Cardiac muscle cell (in vitro differentiated cells and primary cell): ENCODE measurements at regions not wholly inside any gene's neighbourhood (a gene's known extent, or its start where the extent isn't known, plus 50 kb on each side); places are given as distances from the start of the nearest gene placed in this dataset.

Source experiments
- DNase-seq, 2 donors: peaks; one replicate each; pipeline versions ENCODE4 v3.0.0 to v3.0.0-alpha.2; 2010 to 2017; ENCODE audit warnings: low read depth in 1 of 2, low spot score in 1 of 2
- H3K27ac ChIP-seq: fragments of 200-600 bp; sonication (generic); 2 replicates; pipeline ENCODE4 v1.5.1; 2016
- H3K27me3 ChIP-seq: fragments of 200-600 bp; sonication (generic); 2 replicates; pipeline ENCODE4 v1.6.0; 2016; ENCODE audit warnings: control low read depth
- H3K36me3 ChIP-seq: fragments of 200-600 bp; sonication (generic); 2 replicates; pipeline ENCODE4 v1.5.1; 2016; ENCODE audit warnings: control low read depth
- H3K4me1 ChIP-seq: fragments of 200-600 bp; sonication (generic); 2 replicates; pipeline ENCODE4 v1.8.1; 2017; ENCODE audit warnings: low read depth, mild to moderate bottlenecking, mixed run types
- H3K4me3 ChIP-seq: fragments of 200-600 bp; sonication (generic); 2 replicates; pipeline ENCODE4 v1.5.1; 2016; ENCODE audit warnings: mild to moderate bottlenecking
- H3K9me3 ChIP-seq: fragments of 200-600 bp; sonication (generic); 2 replicates; pipeline ENCODE4 v1.5.1; 2017; ENCODE audit warnings: low read depth, mild to moderate bottlenecking, control low read depth
- CTCF ChIP-seq: IDR thresholded peaks from 2 replicates; pipeline ENCODE4 v1.5.1; 2012; ENCODE audit warnings: low read depth, mild to moderate bottlenecking, low read length

GRCh38 chr2:134070281-134070741, 183.6 kb upstream of the MGAT5 start:
- Histone ChIP-seq H3K4me3 (no peak overlapping the region), H3K27me3 (no peaks in the 10 kb centered on the region), H3K9me3 (no peaks in the 10 kb centered on the region), H3K27ac (no peak overlapping the region), H3K36me3 (no peaks in the 10 kb centered on the region), H3K4me1 (no peaks in the 10 kb centered on the region)
- DNase-seq: no peak
- TF ChIP-seq CTCF: no peak

GRCh38 chr2:134072341-134072740, 181.5 kb upstream of the MGAT5 start:
- Histone ChIP-seq H3K9me3 (no peaks in the 10 kb centered on the region), H3K27ac (no peak overlapping the region), H3K4me3 (no peak overlapping the region), H3K27me3 (no peaks in the 10 kb centered on the region), H3K36me3 (no peaks in the 10 kb centered on the region), H3K4me1 (no peaks in the 10 kb centered on the region)
- no peak for TF ChIP-seq CTCF
- DNase-seq: no peak

- H3K36me3 ChIP-seq: no peaks in the 10 kb centered on the region
- no peak overlapping the region for H3K27ac ChIP-seq
- DNase-seq: no peak
- no peaks in the 10 kb centered on the region for H3K4me1 ChIP-seq
- no peaks in the 10 kb centered on the region for H3K9me3 ChIP-seq
- H3K27me3 ChIP-seq: no peaks in the 10 kb centered on the region
- TF ChIP-seq CTCF: no peak
- no peak overlapping the region for H3K4me3 ChIP-seq
Measured at GRCh38 chr2:134073023-134073422, 180.8 kb upstream of the MGAT5 start.

- no peak for TF ChIP-seq CTCF
- no peak for DNase-seq
- Histone ChIP-seq H3K4me1 (no peaks in the 10 kb centered on the region), H3K9me3 (no peaks in the 10 kb centered on the region), H3K27ac (no peak overlapping the region), H3K4me3 (no peak overlapping the region), H3K27me3 (no peaks in the 10 kb centered on the region), H3K36me3 (no peaks in the 10 kb centered on the region)
Measured at GRCh38 chr2:134074619-134075018, 179.3 kb upstream of the MGAT5 start.

GRCh38 chr2:134075204-134075603, 178.7 kb upstream of the MGAT5 start:
- H3K27ac ChIP-seq: no peak overlapping the region
- no peak for TF ChIP-seq CTCF
- no peaks in the 10 kb centered on the region for H3K4me1 ChIP-seq
- no peak overlapping the region for H3K4me3 ChIP-seq
- DNase-seq: no peak
- no peaks in the 10 kb centered on the region for H3K27me3 ChIP-seq
- no peaks in the 10 kb centered on the region for H3K36me3 ChIP-seq
- no peaks in the 10 kb centered on the region for H3K9me3 ChIP-seq

GRCh38 chr2:134078354-134078753, 175.5 kb upstream of the MGAT5 start:
- no peak for TF ChIP-seq CTCF
- H3K36me3 ChIP-seq: no peaks in the 10 kb centered on the region
- H3K4me3 ChIP-seq: no peak overlapping the region
- H3K27ac ChIP-seq: no peak overlapping the region
- H3K4me1 ChIP-seq: no peaks in the 10 kb centered on the region
- no peaks in the 10 kb centered on the region for H3K27me3 ChIP-seq
- no peak for DNase-seq
- H3K9me3 ChIP-seq: no peaks in the 10 kb centered on the region
